IMR-90 (cell line): ENCODE measurements at regions not wholly inside any gene's neighbourhood (a gene's known extent, or its start where the extent isn't known, plus 50 kb on each side); places are given as distances from the start of the nearest gene placed in this dataset.

Source experiments
- ATAC-seq: fragments of 200-7000 bp; cut with Tn5 transposase; 2 replicates; pipeline ENCODE4 v1.9.1; 2020; ENCODE audit warnings: low read depth, mild to moderate bottlenecking, moderate library complexity
- BruUV-seq: library from RNA; stranded (reverse); fragments of 400-500 nt; replicated peaks from 2 replicates; lab custom pipeline; 2021; lab: Mats Ljungman, UMichigan
- CTCF ChIA-PET: fragments of 300-600 bp; formaldehyde crosslinking; extraction: SDS; loops from one replicate; lab custom pipeline; 2021; ENCODE audit warnings: antibody characterized with exemption; lab: Yijun Ruan, JAX
- POLR2A ChIA-PET: fragments of 300-600 bp; sonication (Branson Sonifier 250); formaldehyde crosslinking; loops from one replicate; lab custom pipeline; 2022; ENCODE audit warnings: antibody characterized with exemption; ENCODE audit not compliant: unreplicated experiment; lab: Charles Lee
- DNase-seq: peaks from one replicate; pipeline ENCODE4 v3.0.0; 2013
- H2AFZ ChIP-seq: replicated peaks from 2 replicates; pipeline ENCODE3; 2013; ENCODE audit warnings: low read length, mild to moderate bottlenecking; ENCODE audit not compliant: poor library complexity
- H2AK5ac ChIP-seq: 2 replicates; pipeline ENCODE4 v1.6.1; 2013; ENCODE audit warnings: low read depth, low read length, inconsistent platforms
- H2AK9ac ChIP-seq: replicated peaks from 2 replicates; pipeline ENCODE3; 2013; ENCODE audit warnings: mild to moderate bottlenecking, low read depth, low read length, moderate library complexity; ENCODE audit not compliant: poor library complexity
- H2BK120ac ChIP-seq: 2 replicates; pipeline ENCODE4 v1.6.1; 2013; ENCODE audit warnings: low read depth, low read length, inconsistent platforms
- H2BK15ac ChIP-seq: 3 replicates; pipeline ENCODE4 v1.6.1; 2013; ENCODE audit warnings: low read depth, low read length, inconsistent platforms
- H2BK20ac ChIP-seq: 2 replicates; pipeline ENCODE4 v1.6.1; 2013; ENCODE audit warnings: low read depth, mild to moderate bottlenecking, inconsistent platforms, low read length, moderate library complexity
- H2BK5ac ChIP-seq: 2 replicates; pipeline ENCODE4 v1.6.1; 2013; ENCODE audit warnings: mild to moderate bottlenecking, low read depth, low read length, inconsistent platforms; ENCODE audit not compliant: poor library complexity, severe bottlenecking
- H3K14ac ChIP-seq: replicated peaks from 2 replicates; pipeline ENCODE4 v1.6.1; 2013; ENCODE audit warnings: low read depth, low read length, inconsistent platforms
- H3K18ac ChIP-seq: 2 replicates; pipeline ENCODE4 v1.6.1; 2013; ENCODE audit warnings: low read depth, low read length, control low read depth
- H3K23ac ChIP-seq: 2 replicates; pipeline ENCODE4 v1.6.1; 2013; ENCODE audit warnings: low read depth, low read length, inconsistent platforms
- H3K27ac ChIP-seq: 2 replicates; pipeline ENCODE4 v1.5.1; 2013; ENCODE audit warnings: mild to moderate bottlenecking, control low read depth, low read length; ENCODE audit not compliant: insufficient read depth
- H3K27me3 ChIP-seq: 2 replicates; pipeline ENCODE4 v1.6.1; 2013; ENCODE audit warnings: low read length; ENCODE audit not compliant: control insufficient read depth, insufficient read depth
- H3K36me3 ChIP-seq: 2 replicates; pipeline ENCODE4 v1.6.1; 2013; ENCODE audit warnings: low read length, mixed read lengths; ENCODE audit not compliant: control insufficient read depth, insufficient read depth
- H3K4ac ChIP-seq: 2 replicates; pipeline ENCODE4 v1.6.1; 2013; ENCODE audit warnings: low read depth, low read length, inconsistent platforms
- H3K4me1 ChIP-seq: 2 replicates; pipeline ENCODE4 v1.6.1; 2013; ENCODE audit warnings: low read length, mixed read lengths; ENCODE audit not compliant: control insufficient read depth, insufficient read depth
- H3K4me2 ChIP-seq: 2 replicates; pipeline ENCODE4 v1.6.1; 2013; ENCODE audit warnings: low read depth, mild to moderate bottlenecking, control low read depth, low read length, moderate library complexity
- H3K4me3 ChIP-seq: 2 replicates; pipeline ENCODE4 v1.5.1; 2013; ENCODE audit warnings: low read depth, mild to moderate bottlenecking, control low read depth, low read length, moderate library complexity; ENCODE audit not compliant: insufficient read depth
- H3K56ac ChIP-seq: 2 replicates; pipeline ENCODE4 v1.6.1; 2013; ENCODE audit warnings: low read length, inconsistent platforms; ENCODE audit not compliant: insufficient read depth; ENCODE audit errors: extremely low read depth
- H3K79me1 ChIP-seq, 2 experiments: 2 replicates each; pipeline ENCODE4 v1.6.1; 2013; ENCODE audit warnings: low read length in 2 of 2, inconsistent platforms in 1 of 2, low read depth in 1 of 2
- H3K9ac ChIP-seq: 2 replicates; pipeline ENCODE4 v1.6.1; 2013; ENCODE audit warnings: low read depth, low read length, control low read depth
- H3K9me1 ChIP-seq: 2 replicates; pipeline ENCODE4 v1.6.1; 2013; ENCODE audit warnings: low read length, inconsistent platforms; ENCODE audit not compliant: insufficient read depth
- H3K9me3 ChIP-seq: 2 replicates; pipeline ENCODE4 v1.6.1; 2013; ENCODE audit warnings: low read length; ENCODE audit not compliant: control insufficient read depth, insufficient read depth
- H4K20me1 ChIP-seq: 2 replicates; pipeline ENCODE4 v1.6.1; 2013; ENCODE audit warnings: low read length, inconsistent platforms; ENCODE audit not compliant: insufficient read depth
- H4K5ac ChIP-seq: 2 replicates; pipeline ENCODE4 v1.6.1; 2013; ENCODE audit warnings: mild to moderate bottlenecking, low read depth, low read length, control low read depth
- H4K8ac ChIP-seq, 2 experiments: 2 replicates each; pipeline ENCODE4 v1.6.1; 2013; ENCODE audit warnings: low read depth in 2 of 2, low read length in 2 of 2, control low read depth in 1 of 2, inconsistent platforms in 1 of 2
- H4K91ac ChIP-seq: 2 replicates; pipeline ENCODE4 v1.6.1; 2013; ENCODE audit warnings: low read depth, low read length, inconsistent platforms; ENCODE audit not compliant: insufficient read depth
- NFE2L2 ChIP-seq: fragments of 150-350 bp; IDR thresholded peaks from 2 replicates; pipeline ENCODE4 v1.6.1; 2016; ENCODE audit warnings: low read depth, mild to moderate bottlenecking, low read length
- SMC3 ChIP-seq: fragments of 150-350 bp; IDR thresholded peaks from 2 replicates; pipeline ENCODE4 v1.6.1; 2016; ENCODE audit warnings: low read depth, mild to moderate bottlenecking, antibody characterized with exemption, low read length, moderate library complexity
- WGBS, 2 experiments: methylation state at CpG; one replicate each; pipeline versions ENCODE4 v1.1.5 to v1.1.7; 2013; ENCODE audit warnings: missing lambda C conversion rate in 2 of 2; ENCODE audit not compliant: insufficient read length in 1 of 2; ENCODE audit errors: extremely low coverage in 2 of 2; 5-methylcytosine and 5-hydroxymethylcytosine counted together
- dilution Hi-C: fragments of 300-500 bp; cut with HindIII; formaldehyde crosslinking; loops from one replicate; pipeline ENCODE4 v1.14.3; 2018; ENCODE audit warnings: low sequenced_read_pairs; ENCODE audit not compliant: unreplicated experiment
- in situ Hi-C: fragments of 300-500 bp; cut with MboI; formaldehyde crosslinking; loops from 3 replicates; pipeline ENCODE4 v1.14.3; 2019; ENCODE audit warnings: low sequenced_read_pairs, inconsistent platforms, mixed read lengths
- intact Hi-C: fragments of 100-400 bp; cut with micrococcal nuclease; formaldehyde crosslinking; loops from 2 replicates; pipeline ENCODE4 v1.10.0; 2022

DNA sequence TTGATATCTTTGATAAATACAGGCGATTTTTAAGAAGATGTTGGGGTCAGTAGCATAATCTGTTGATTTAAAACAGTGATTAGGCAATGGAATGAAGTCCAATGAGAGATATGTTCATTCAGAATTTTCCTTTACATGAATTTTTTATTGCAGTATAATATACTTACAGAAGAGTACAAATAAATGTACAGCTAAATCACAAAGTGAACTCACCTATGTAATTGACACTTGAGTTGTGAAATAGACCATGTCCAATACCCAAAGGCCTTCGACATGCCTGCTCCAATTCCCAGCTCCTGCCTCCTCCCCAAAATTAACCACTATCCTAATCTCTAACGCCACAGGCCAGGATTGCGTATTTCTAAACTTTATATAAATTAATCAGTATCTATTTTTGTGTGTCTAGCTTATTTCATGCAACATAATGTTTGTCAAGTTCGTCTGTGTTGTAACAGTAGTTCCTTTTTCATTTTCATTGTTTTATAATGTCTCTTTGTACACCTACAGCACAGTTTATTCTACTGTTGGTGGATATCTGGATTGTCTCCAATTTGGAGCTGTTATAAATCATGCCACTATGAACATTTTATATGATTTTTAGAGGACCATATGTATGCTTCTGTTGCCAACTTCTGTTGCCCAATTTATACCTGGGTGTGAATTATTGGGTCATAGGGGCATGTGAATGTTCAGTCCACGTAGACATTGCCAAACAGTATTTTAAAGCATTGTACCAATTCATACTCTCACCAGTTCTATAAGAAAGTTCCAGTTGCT lies 208.3 kb downstream of the TLE1 start:
- Histone ChIP-seq H3K9me1 (no peaks in the 10 kb centered on the region), H3K27ac (no peak overlapping the region), H3K79me1 (no peaks in the 10 kb centered on the region), H3K4ac (no peak overlapping the region), H2AFZ (no peak overlapping the region), H4K8ac (no peak overlapping the region), H2BK5ac (no peak overlapping the region), H2AK5ac (no peak overlapping the region), H3K36me3 (no peaks in the 10 kb centered on the region), H3K4me3 (no peak overlapping the region), H3K9ac (no peak overlapping the region), H3K14ac (no peak overlapping the region), H2AK9ac (no peak overlapping the region), H4K5ac (no peak overlapping the region), H2BK15ac (no peak overlapping the region), H2BK20ac (no peak overlapping the region), H3K56ac (no peak overlapping the region), H3K9me3 (no peaks in the 10 kb centered on the region), H2BK120ac (no peak overlapping the region), H3K23ac (no peak overlapping the region), H4K91ac (no peak overlapping the region), H4K20me1 (no peaks in the 10 kb centered on the region), H3K4me1 (no peaks in the 10 kb centered on the region), H3K18ac (no peak overlapping the region), H3K27me3 (no peaks in the 10 kb centered on the region), H3K4me2 (no peak overlapping the region)
- TF ChIP-seq NFE2L2: no peak
- TF ChIP-seq SMC3: no peak
- dilution Hi-C loops: no loop called here
- DNase-seq: no peak
- POLR2A ChIA-PET: no interaction called here
- BruUV-seq: no TSS peak
- ATAC-seq: no peak
- in situ Hi-C loops: no loop called here
- no CpG with 5 or more reads among the region's 6 CpGs for WGBS, 2 experiments
- intact Hi-C loops: no loop called here
- CTCF ChIA-PET: interaction anchor here (0.6 to 1.0 kb wide), 2 partner anchors 301 to 1125 kb away, joined by 3 to 4 read pairs; no protein-coding TSS in a partner anchor
